GM06990 (cell line): ENCODE measurements at regions not wholly inside any gene's neighbourhood (a gene's known extent, or its start where the extent isn't known, plus 50 kb on each side); places are given as distances from the start of the nearest gene placed in this dataset.

Source experiments
- DNase-seq: peaks from one replicate; pipeline ENCODE4 v3.0.0-alpha.2; 2011; ENCODE audit not compliant: insufficient read length; ENCODE audit errors: extremely low read depth
- H3K27me3 ChIP-seq: replicated peaks from 2 replicates; pipeline ENCODE4 v1.6.0; 2011; ENCODE audit warnings: low read length; ENCODE audit not compliant: control insufficient read depth, insufficient read depth
- H3K36me3 ChIP-seq: 2 replicates; pipeline ENCODE4 v1.5.1; 2011; ENCODE audit warnings: low read length; ENCODE audit not compliant: control insufficient read depth, insufficient read depth
- H3K4me3 ChIP-seq: replicated peaks from 2 replicates; pipeline ENCODE4 v1.5.1; 2011; ENCODE audit warnings: low read depth, mild to moderate bottlenecking, control low read depth, low read length
- TF ChIP-seq, protein P1 (sequence below): IDR thresholded peaks from 2 replicates; pipeline ENCODE4 v1.5.1; 2011; ENCODE audit warnings: low read length, control low read depth, mild to moderate bottlenecking, inconsistent platforms; ENCODE audit not compliant: insufficient read depth, poor library complexity, severe bottlenecking

DNA sequence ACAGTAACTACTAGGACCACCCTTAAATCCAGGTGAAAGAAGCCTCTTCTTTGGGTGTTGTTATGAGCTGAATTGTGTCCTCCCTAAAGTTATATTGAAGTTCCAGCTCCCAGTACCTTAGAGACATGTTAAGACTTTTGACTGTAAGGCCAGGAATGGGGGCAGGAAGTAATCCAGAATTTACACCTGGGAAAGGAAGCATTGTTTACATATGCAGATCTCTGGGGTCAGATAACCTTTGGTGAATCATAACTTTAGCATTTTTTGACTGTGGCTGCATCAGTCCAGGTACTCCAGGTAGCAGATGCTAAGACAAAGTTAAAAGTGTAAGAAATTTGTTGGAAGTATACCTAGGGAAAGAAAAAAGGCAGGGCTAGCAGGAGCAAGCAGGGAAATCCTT lies 104.9 kb upstream of the CENPE start:
- TF ChIP-seq, protein P1, sequence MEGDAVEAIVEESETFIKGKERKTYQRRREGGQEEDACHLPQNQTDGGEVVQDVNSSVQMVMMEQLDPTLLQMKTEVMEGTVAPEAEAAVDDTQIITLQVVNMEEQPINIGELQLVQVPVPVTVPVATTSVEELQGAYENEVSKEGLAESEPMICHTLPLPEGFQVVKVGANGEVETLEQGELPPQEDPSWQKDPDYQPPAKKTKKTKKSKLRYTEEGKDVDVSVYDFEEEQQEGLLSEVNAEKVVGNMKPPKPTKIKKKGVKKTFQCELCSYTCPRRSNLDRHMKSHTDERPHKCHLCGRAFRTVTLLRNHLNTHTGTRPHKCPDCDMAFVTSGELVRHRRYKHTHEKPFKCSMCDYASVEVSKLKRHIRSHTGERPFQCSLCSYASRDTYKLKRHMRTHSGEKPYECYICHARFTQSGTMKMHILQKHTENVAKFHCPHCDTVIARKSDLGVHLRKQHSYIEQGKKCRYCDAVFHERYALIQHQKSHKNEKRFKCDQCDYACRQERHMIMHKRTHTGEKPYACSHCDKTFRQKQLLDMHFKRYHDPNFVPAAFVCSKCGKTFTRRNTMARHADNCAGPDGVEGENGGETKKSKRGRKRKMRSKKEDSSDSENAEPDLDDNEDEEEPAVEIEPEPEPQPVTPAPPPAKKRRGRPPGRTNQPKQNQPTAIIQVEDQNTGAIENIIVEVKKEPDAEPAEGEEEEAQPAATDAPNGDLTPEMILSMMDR, result no peak
- DNase-seq, result no peak
- Histone ChIP-seq H3K27me3 (no peaks in the 10 kb centered on the region), H3K4me3 (no peak overlapping the region), H3K36me3 (no peaks in the 10 kb centered on the region)

DNA sequence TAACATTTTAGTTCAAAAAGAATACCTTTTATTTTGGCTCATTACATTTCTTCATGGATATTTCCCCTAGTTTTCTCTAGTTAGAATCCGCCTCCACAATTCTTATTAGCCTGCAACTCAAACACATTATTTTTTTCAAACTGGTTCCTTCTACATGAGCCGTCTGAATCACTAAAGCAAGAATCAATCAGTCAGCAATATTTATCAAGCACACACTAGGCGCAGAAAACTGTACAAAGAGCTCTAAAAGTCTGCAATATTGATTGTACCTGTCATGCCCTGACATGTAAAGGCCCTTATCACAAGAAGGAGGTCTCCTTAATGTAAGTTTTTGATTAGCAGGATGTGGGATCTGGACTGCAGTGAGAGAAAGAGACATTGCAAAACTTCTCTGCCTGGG lies 94.8 kb upstream of the CENPE start:
- TF ChIP-seq, protein P1, result no peak
- Histone ChIP-seq H3K27me3 (no peaks in the 10 kb centered on the region), H3K4me3 (no peak overlapping the region), H3K36me3 (no peaks in the 10 kb centered on the region)
- DNase-seq, result no peak

DNA sequence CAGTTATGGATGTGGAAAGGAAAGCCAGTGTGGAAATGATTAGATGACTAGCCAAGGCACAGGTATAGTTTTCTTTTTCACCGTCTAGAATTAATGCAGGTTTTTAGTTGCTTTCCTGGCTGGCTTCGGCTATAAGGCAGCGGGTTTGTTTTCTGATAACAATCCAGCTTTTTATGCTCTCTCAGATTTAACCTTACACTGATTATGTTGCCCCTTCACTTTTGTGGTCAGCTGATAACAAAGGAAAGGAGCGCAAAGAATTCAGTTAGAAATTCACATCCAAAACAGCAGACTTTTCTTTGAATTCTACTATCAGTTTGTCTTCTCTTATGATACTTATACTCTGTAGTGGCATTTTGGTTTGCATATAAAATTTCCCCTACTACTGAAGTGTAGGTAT lies 94.2 kb upstream of the CENPE start:
- DNase-seq, result no peak
- TF ChIP-seq, protein P1, result no peak
- H3K27me3 ChIP-seq, result no peaks in the 10 kb centered on the region
- H3K36me3 ChIP-seq, result no peaks in the 10 kb centered on the region
- H3K4me3 ChIP-seq, result no peak overlapping the region

DNA sequence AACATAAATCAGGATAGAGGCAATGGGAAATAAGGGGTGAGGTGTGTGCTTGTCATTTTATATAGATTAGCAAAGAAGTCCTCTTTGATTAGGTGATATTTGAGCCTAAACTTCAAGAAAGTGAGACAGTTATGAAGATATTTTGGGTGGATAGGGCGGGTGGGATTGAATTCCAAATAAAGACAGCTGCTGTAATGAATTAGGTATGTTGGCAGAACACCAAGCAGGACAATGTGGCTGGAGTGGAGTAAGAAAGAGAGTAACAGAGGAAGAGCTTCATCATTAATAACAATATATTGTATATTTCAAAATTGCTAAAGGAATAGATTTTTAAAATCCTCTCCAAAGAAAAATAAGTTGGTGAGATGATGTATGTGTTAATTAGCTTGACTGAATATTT lies 91.0 kb upstream of the CENPE start:
- DNase-seq, result no peak
- H3K27me3 ChIP-seq, result no peaks in the 10 kb centered on the region
- H3K36me3 ChIP-seq, result no peaks in the 10 kb centered on the region
- TF ChIP-seq, protein P1, result no peak
- H3K4me3 ChIP-seq, result no peak overlapping the region

DNA sequence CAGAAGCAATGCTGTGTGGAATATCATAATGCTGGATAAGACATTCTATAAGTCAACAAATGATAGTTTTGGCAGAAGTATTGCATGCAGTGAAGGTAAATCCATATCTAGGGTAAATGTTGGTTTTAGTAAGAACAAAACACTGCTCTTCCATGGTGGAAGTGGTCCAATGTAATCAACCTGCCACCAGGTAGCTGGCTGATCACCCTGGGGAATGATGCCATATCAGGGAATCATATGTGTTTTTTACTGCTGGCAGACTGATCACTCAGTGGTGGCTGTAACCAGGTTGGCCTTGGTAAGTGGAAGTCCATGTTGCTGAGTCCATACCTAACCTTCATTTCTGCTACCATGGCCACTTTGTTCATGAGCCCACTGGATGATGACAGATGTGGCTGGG lies 74.0 kb upstream of the CENPE start:
- DNase-seq, result no peak
- no peaks in the 10 kb centered on the region for H3K27me3 ChIP-seq
- no peak overlapping the region for H3K4me3 ChIP-seq
- no peaks in the 10 kb centered on the region for H3K36me3 ChIP-seq
- TF ChIP-seq, protein P1, result no peak

DNA sequence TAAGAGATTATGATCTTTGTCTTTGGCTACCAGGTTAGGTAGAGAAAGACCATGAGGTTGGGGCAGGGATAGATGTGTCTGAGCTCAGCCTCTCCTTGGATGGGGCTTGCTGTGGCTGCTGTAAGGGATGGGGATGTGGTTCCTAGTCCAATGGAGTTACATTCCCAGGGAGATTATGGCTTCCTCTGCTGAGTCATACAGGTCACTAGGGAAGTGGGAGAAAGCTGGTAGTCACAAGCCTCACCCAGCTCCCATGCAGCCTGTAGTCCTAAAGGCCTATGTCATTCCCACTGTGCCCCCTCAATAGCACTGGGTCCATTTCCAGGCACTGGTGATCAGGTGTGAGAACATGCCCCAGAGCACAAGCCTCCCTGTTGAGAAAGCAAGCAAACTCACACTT lies 70.6 kb upstream of the CENPE start:
- no peak for DNase-seq
- Histone ChIP-seq H3K27me3 (no peaks in the 10 kb centered on the region), H3K36me3 (no peaks in the 10 kb centered on the region), H3K4me3 (no peak overlapping the region)
- TF ChIP-seq, protein P1, result no peak
